ENCODE measurements at regions not wholly inside any gene's neighbourhood (a gene's known extent, or its start where the extent isn't known, plus 50 kb on each side); places are given as distances from the start of the nearest gene placed in this dataset.

DNA sequence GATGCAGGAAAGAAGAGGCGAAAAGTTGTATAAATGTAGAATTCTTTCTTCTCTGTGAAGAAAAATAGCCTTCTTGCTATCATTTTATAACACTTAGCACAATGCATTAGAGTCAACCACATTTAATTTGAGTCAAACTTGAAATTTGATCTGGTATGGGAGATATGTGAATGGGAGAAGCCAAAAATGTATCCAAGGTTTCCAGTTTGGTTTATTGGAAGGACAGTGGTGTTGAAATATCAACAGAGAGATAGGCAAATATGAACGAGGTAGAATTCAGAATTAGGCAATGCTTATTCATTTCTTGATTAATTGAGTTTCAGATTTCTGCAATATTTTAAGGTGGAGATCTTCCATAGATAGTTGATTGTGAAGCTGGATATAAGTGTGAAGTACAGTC lies 991.9 kb upstream of the CHAC2 start:
- intact Hi-C loops (cut with DNase I): no loop called here
- Histone ChIP-seq H3K27me3 (ENCODE audit: low read depth) (no peaks in the 10 kb centered on the region), H3K9me3 (no peaks in the 10 kb centered on the region), H3K27ac (no peak overlapping the region), H3K4me3 (no peak overlapping the region), H3K36me3 (no peaks in the 10 kb centered on the region), H3K4me1 (no peaks in the 10 kb centered on the region)
- ATAC-seq (no peak), DNase-seq (no peak)
- TF ChIP-seq CTCF (IDR thresholded peaks at IDR 0.05): no peak

DNA sequence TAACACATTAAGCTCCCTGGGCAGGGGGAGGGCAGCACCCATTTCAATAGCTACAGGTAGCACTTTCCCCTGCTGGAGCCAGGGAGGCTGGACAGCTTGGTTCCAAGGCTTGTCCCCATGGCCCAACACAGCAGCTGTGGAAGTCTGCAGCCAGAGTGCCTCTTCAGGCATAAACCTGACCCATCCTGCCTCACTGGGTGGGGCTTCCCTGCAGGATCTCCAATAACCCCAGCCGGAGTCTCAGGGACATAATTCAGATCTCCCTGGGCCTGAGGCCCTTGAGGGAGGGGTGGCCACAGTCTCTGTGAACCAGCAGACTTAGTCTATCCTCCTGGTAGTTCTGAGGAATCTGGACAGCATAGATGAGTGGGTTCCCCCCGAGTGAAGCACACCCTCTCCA lies 1001.9 kb upstream of the CHAC2 start:
- no peaks in the 10 kb centered on the region for H3K36me3 ChIP-seq
- no peaks in the 10 kb centered on the region for H3K27me3 ChIP-seq (ENCODE audit: low read depth)
- no peaks in the 10 kb centered on the region for H3K4me1 ChIP-seq
- H3K27ac ChIP-seq: no peak overlapping the region
- H3K4me3 ChIP-seq: no peak overlapping the region
- no peak for ATAC-seq
- DNase-seq: no peak
- intact Hi-C loops (cut with DNase I): no loop called here
- TF ChIP-seq CTCF (IDR thresholded peaks at IDR 0.05): no peak
- H3K9me3 ChIP-seq: no peaks in the 10 kb centered on the region

GRCh38 chr2:52749764-52750163 lies 1017.8 kb upstream of the CHAC2 start:
- intact Hi-C loops (cut with DNase I): loop anchor here (2.0 kb wide), 1 partner anchor 25 kb away; no protein-coding TSS in a partner anchor
- ATAC-seq (no peak), DNase-seq (no peak)
- no peak for TF ChIP-seq CTCF (IDR thresholded peaks at IDR 0.05)
- Histone ChIP-seq H3K9me3 (peaks cover 6% of the 10 kb centered on the region), H3K27me3 (ENCODE audit: low read depth) (no peaks in the 10 kb centered on the region), H3K4me1 (no peaks in the 10 kb centered on the region), H3K4me3 (no peak overlapping the region), H3K27ac (no peak overlapping the region), H3K36me3 (no peaks in the 10 kb centered on the region)

DNA sequence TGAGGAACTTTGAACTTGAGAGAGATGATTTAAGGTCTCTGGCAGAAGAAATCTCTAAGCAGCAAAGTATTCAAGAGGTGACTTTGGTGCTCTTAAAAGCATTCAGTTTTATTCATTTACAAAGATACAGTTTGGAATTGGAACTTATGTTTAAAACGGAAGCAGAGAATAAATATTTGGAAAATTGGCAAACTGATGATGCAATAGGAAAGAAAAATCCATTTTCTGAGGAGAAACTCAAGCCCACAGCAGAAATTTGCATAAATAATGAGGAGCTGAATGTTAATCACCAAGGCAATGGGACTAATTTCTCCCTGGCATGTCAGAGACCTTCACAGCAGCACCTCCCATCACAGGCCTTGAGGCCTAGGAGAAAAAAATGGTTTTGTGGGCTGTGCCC lies 1022.5 kb upstream of the CHAC2 start:
- DNase-seq (no peak), ATAC-seq (no peak)
- H3K36me3 ChIP-seq: no peaks in the 10 kb centered on the region
- H3K9me3 ChIP-seq: peaks cover 6% of the 10 kb centered on the region
- no peak for TF ChIP-seq CTCF (IDR thresholded peaks at IDR 0.05)
- H3K27ac ChIP-seq: no peak overlapping the region
- no peaks in the 10 kb centered on the region for H3K27me3 ChIP-seq (ENCODE audit: low read depth)
- H3K4me1 ChIP-seq: no peaks in the 10 kb centered on the region
- H3K4me3 ChIP-seq: no peak overlapping the region
- intact Hi-C loops (cut with DNase I): no loop called here

GRCh38 chr2:52732849-52733395 lies 1034.7 kb upstream of the CHAC2 start:
- Histone ChIP-seq H3K27ac (no peak overlapping the region), H3K4me3 (no peak overlapping the region), H3K27me3 (ENCODE audit: low read depth) (no peaks in the 10 kb centered on the region), H3K9me3 (no peaks in the 10 kb centered on the region), H3K36me3 (no peaks in the 10 kb centered on the region), H3K4me1 (no peaks in the 10 kb centered on the region)
- no peak for TF ChIP-seq CTCF (IDR thresholded peaks at IDR 0.05)
- ATAC-seq (no peak), DNase-seq (no peak)
- intact Hi-C loops (cut with DNase I): no loop called here

DNA sequence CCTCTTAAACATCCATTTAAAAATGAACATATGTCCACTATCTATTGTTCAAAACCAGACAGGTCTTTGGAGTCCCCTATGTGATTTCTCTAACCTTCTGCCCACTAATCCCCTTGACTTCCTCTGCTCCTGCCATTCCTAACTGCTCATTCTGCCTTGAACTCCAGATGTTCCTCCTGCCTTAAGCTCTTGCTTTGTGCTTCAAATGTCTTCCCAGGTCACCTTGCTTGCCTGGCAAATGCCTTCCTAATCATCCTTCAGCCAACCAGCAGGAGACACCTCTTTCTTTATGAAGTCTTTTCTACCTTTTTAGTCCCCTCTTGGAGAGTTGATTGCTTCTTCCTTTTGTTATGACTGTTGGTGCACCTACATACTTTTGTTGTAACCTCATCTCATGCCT lies 1043.0 kb upstream of the CHAC2 start:
- Histone ChIP-seq H3K27ac (no peak overlapping the region), H3K4me3 (no peak overlapping the region), H3K4me1 (no peaks in the 10 kb centered on the region), H3K36me3 (no peaks in the 10 kb centered on the region), H3K9me3 (no peaks in the 10 kb centered on the region), H3K27me3 (ENCODE audit: low read depth) (no peaks in the 10 kb centered on the region)
- ATAC-seq: no peak
- no peak for DNase-seq
- TF ChIP-seq CTCF (IDR thresholded peaks at IDR 0.05): no peak
- intact Hi-C loops (cut with DNase I): loop anchor here (2.0 kb wide), 1 partner anchor 24 kb away; no protein-coding TSS in a partner anchor
